ENCODE measurements at regions not wholly inside any gene's neighbourhood (a gene's known extent, or its start where the extent isn't known, plus 50 kb on each side); places are given as distances from the start of the nearest gene placed in this dataset.

DNA sequence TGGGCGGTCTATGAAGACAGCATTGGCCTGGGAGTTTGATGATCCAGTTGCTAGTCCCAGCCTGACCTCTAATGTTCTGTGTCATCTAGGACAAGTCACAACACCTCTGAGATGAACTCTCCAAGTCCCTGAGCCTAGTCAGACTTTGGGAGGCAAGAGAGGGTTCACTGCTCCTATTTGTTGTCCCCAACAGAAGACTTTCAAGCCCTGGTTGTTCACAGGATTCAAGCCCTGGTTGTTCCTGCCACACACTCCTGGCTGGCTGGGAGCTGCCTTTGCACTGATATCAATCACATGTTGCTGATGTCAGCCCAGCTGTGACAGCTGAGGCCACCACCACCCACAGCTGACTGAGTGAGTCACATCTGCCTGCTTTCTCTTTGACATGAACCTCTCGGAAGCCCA is 253.2 kb upstream of the RASGEF1B start (continued):
- TF ChIP-seq CBFB (IDR thresholded peaks at IDR 0.05; ENCODE audit: low read depth) (no peak), HDGF (IDR thresholded peaks at IDR 0.05) (no peak), JUNB (IDR thresholded peaks at IDR 0.05) (peak; percentile 21; the same call in 1 of the 2 replicates), IKZF1 (conservative IDR thresholded peaks at IDR 0.05) (no peak), CREB1 (IDR thresholded peaks at IDR 0.05; ENCODE audit: low read depth) (no peak)
- TF ChIP-seq, protein P1, sequence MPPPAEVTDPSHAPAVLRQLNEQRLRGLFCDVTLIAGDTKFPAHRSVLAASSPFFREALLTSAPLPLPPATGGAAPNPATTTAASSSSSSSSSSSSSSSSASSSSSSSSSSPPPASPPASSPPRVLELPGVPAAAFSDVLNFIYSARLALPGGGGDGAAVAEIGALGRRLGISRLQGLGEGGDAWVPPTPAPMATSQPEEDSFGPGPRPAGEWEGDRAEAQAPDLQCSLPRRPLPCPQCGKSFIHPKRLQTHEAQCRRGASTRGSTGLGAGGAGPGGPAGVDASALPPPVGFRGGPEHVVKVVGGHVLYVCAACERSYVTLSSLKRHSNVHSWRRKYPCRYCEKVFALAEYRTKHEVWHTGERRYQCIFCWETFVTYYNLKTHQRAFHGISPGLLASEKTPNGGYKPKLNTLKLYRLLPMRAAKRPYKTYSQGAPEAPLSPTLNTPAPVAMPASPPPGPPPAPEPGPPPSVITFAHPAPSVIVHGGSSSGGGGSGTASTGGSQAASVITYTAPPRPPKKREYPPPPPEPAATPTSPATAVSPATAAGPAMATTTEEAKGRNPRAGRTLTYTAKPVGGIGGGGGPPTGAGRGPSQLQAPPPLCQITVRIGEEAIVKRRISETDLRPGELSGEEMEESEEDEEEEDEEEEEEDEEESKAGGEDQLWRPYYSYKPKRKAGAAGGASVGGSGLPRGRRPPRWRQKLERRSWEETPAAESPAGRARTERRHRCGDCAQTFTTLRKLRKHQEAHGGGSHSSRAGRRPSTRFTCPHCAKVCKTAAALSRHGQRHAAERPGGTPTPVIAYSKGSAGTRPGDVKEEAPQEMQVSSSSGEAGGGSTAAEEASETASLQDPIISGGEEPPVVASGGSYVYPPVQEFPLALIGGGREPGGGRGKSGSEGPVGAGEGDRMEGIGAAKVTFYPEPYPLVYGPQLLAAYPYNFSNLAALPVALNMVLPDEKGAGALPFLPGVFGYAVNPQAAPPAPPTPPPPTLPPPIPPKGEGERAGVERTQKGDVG (CRISPR knock-in tag; IDR thresholded peaks at IDR 0.05): no peak

DNA sequence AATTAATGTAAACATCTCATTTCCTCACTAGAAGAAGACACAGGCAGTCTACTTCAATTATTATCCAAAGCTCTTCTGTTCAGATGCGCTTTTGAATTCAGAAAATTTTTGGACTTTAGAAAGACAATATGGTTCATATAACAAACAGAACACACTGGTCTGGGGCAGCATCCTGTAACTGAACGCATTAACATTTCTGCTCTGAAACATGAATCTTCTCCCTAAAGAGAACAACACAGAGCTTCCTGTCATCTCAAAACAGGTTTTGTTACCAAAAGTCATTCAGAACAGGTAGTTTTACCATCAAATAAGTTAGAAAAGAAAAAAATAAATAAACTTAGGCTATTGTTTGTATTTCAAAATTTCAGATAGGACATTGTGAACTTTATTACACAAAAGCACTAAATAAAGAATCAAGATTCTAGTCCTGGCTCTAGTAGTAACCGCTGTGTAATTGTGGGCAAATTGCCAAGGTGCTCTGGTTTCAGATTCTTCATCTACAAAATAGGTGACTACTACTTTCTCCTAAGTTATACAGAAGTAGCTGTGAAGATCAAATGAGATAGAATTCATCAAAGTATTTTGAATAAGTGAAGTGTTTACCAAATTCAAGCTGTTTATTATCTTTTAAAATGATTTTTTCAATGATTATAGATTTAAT is 252.3 kb upstream of the RASGEF1B start:
- ChIA-PET POLR2A (no interaction called here), RAD21 (ENCODE audit: unreplicated experiment) (no interaction called here), CTCF (no interaction called here)

More for the DNA sequence above, 252.3 kb upstream of the RASGEF1B start:
- in situ Hi-C loops (cut with MboI) (no loop called here), intact Hi-C loops (cut with micrococcal nuclease; ENCODE audit: unreplicated experiment) (no loop called here)
- H3K4me1 ChIP-seq (ENCODE audit: control insufficient read depth, insufficient read depth, low read length): no peaks in the 10 kb centered on the region
- H3K79me2 ChIP-seq (ENCODE audit: control insufficient read depth, insufficient read depth, low read length): no peaks in the 10 kb centered on the region
- SMC1A ChIA-PET (ENCODE audit: uncharacterized antibody, unreplicated experiment): interaction anchor here (1.1 kb wide), 1 partner anchor 257 kb away, joined by 3 read pairs; no protein-coding TSS in a partner anchor
- TF ChIP-seq KDM1A (IDR thresholded peaks at IDR 0.05; ENCODE audit: borderline replicate concordance): no peak
- no peak for TF ChIP-seq WRNIP1 (IDR thresholded peaks at IDR 0.05; ENCODE audit: borderline replicate concordance, low read depth, low read length)
- TF ChIP-seq PAX8 (IDR thresholded peaks at IDR 0.05): no peak
- TF ChIP-seq CBFB (IDR thresholded peaks at IDR 0.05; ENCODE audit: low read depth): no peak
- TF ChIP-seq SIX5 (IDR thresholded peaks at IDR 0.05; ENCODE audit: low read depth, low read length, severe bottlenecking): no peak
- H3K4me3 ChIP-seq: no peak overlapping the region
- no TSS peak for BruUV-seq (replicated peaks)
- DNase-seq (ENCODE audit: low read depth, low spot score) (no peak), ATAC-seq (no peak), FAIRE-seq (no peak)
- H3K4me2 ChIP-seq (ENCODE audit: control insufficient read depth, insufficient read depth): no peak overlapping the region
- no peaks in the 10 kb centered on the region for H4K20me1 ChIP-seq (ENCODE audit: control insufficient read depth, insufficient read depth)
- 45% methylated on average over 3 of the region's 3 CpGs for WGBS (ENCODE audit: insufficient coverage, insufficient replicate concordance, low lambda C conversion rate, missing lambda C conversion rate)
- no peak overlapping the region for H2AFZ ChIP-seq (ENCODE audit: control insufficient read depth, low read depth, low read length)
- no peak overlapping the region for H3K9ac ChIP-seq (ENCODE audit: control insufficient read depth, insufficient read depth, low read length)
- no peaks in the 10 kb centered on the region for H3K9me3 ChIP-seq (replicated peaks; ENCODE audit: control insufficient read depth, insufficient read depth, low read length)
- no peaks in the 10 kb centered on the region for H3K36me3 ChIP-seq (ENCODE audit: control insufficient read depth in 2 of 2, insufficient read depth in 2 of 2, low read length in 1 of 2)
- H3K27me3 ChIP-seq (replicated peaks in 1 of 2; ENCODE audit: control insufficient read depth in 2 of 2, insufficient read depth in 2 of 2, low read length in 1 of 2): no peaks in the 10 kb centered on the region; a peak in 1 of 4 replicates
- H3K27ac ChIP-seq (ENCODE audit: control insufficient read depth, insufficient read depth): no peak overlapping the region

All from GM12878 (cell line).